Epithelial cell of prostate (primary cell): ENCODE measurements at regions not wholly inside any gene's neighbourhood (a gene's known extent, or its start where the extent isn't known, plus 50 kb on each side); places are given as distances from the start of the nearest gene placed in this dataset.

ENCODE experiments used
- DNase-seq: peaks from one replicate; pipeline ENCODE4 v3.0.0-alpha.2; 2011; ENCODE audit warnings: low read depth, low spot score
- H3K27ac ChIP-seq: fragments of 450-650 bp; 2 replicates; pipeline ENCODE4 v1.5.1; 2017; ENCODE audit warnings: mild to moderate bottlenecking

DNA sequence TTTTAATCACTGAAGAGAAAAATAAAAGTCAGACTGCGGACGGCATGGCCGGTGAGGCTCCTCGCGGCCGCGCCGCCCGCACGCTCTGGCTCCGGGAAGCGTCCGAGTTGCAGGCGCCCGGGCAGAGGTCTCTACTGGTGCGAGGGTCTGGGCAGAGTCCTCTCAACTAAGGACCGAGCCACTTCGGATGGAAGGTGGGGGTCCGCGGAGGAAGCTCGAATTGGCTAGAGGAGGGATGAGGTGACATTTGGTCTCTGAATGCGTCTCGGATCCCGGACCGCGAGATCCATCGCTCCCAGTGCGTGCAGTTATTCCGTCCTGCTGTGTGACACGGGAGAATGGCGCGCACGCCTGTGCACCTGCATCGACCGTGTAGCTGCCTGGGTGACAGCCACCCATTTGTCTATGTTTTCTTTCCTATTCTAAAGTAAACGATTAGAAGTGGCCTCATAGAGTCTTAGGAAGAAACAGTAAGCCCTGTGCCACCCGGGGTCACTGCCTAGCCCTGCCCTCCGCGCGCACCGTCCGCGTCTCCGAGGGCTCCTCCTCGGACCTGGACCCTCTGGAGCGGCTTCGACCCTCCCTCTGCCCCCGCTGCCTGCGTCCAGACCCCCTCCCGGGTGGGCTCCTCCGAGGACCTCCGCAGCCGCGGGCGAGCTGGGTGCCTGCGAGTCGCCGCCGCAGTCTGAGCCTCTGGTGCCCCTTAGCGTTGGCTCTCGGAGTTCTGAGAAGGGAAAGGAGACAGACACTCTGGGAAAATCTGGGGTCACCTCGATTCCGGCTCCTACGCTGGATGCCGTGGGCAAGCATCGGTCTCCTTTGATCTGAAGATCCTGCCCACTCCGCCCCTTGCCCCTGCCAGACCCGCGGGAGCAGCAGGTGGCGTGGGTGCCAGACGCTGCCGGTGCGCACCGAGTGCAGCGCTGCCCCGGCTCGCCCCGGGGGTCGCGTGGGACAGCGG lies 347.4 kb downstream of the LIG4 start:
- no peak for DNase-seq
- H3K27ac ChIP-seq: no peak overlapping the region

DNA sequence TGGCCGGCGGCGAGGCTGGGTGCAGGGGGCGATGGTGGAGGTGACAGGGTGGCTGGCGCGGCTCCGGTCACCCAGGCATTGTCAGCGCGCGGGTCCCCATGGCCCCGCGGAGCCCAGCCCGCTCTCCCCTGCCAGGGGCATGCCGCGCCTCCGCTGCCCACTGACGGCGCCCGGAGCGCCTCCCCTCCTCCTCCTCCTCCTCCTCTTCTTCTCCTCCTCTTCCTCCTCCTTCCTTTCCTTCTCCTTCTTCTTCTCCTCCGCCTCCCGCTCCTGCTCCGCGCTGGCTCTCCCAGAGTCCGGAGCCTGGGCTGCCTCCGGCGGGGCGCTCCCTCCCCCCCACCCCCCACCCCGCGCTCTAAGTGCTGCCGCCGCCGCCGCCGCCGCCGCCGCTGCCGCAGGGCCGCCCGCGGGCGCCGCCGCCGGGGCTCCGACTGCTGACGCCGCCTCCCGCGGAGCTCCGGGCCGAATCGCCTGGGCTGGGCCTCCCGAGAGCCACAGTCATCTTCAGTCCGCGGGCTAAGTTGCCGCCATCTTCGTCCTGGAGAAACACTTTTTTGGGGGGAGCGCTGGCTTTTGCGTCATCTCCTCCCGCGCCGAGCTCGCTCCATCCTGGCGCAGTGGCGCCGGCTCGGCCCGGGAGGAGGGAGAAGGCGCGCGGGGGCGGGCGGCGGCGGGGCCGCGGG lies 348.3 kb downstream of the LIG4 start:
- H3K27ac ChIP-seq: no peak overlapping the region

DNA sequence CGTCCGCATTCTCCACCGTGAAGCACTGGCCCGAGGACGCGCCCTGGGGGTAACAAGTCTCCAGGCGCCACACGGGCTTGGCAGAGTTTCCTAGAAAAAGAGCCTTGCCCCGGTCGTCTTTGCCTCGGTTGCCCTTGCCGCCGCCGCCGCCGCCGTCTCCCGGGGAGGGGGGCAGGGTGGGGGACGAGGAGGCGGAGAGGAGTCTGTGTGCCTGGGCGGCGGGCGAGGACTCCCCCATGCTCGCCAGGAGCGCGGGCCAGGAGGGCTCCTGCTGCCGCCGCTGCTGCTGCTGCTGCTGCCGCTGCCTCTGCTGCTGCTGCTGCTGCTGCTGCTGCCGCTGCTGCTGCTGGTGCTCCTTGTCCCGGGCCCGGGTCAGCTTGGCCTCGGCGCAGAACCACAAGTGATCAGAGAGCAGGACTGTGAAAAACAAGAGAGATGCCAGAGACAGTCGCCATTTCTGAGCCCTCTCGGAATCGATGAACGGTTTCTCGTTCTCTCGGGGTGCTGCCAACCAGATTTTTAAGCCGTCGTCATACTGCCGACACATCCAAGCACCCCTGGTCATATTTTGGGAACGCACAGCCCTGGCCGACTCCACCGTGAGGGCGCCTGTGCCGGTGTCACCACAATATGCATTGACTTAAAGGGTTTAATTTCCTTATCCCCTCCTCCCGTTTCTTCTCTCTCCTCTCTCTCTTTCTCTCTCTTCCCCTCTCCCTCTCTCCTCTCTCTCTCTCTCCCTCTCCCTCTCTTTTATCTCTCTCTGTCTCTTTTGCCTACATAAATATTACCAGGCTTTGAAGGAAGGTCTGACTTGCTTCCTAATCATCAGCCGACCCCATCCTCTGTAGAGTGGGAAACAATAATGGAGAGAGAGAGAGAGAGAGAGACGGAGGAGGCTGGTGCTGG lies 349.1 kb downstream of the LIG4 start:
- no peak for DNase-seq
- H3K27ac ChIP-seq: no peak overlapping the region

More for the DNA sequence above, 348.3 kb downstream of the LIG4 start:
- DNase-seq: no peak

- no peak for DNase-seq
- H3K27ac ChIP-seq: no peak overlapping the region
Observed at GRCh38 chr13:107865643-107866031, 349.7 kb downstream of the LIG4 start.

DNA sequence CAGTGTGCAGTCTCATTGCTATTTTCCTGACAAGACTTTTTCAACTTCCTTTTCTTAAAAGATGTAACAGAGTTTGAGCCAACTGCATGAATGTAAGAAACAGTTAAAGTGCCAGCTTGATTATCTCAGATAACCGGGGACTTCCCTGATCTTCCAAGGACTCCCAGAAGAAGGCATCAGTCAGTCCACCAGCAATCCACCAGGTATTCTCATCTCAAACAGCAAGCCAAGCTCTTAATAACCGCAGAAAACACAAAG lies 350.1 kb downstream of the LIG4 start:
- DNase-seq: no peak
- H3K27ac ChIP-seq: no peak overlapping the region

GRCh38 chr13:107864543-107865317 lies 350.6 kb downstream of the LIG4 start:
- no peak for DNase-seq

GRCh38 chr13:107860284-107860683 lies 355.1 kb downstream of the LIG4 start:
- DNase-seq: no peak
- H3K27ac ChIP-seq: no peak overlapping the region

More at GRCh38 chr13:107864543-107865317, 350.6 kb downstream of the LIG4 start:
- H3K27ac ChIP-seq: no peak overlapping the region

DNA sequence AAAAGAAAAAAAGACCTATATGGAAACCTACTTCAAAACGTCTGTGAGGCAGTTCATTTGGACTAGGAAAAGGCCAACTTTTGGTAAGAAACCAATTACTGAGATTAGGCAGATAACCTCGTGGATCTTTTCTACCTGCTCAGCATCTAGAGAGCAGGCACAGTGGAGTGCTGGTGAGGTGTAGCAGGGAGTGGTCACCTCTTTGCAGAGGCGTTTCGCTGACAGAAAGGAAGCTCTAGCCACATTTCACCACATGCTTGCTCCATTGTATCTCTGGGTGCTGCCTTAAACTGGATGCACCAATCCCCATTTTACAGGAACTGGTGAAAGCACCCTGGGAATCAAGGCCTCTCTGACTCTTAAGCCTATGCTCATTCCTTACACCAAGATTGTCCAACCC lies 360.5 kb downstream of the LIG4 start:
- DNase-seq: no peak
- no peak overlapping the region for H3K27ac ChIP-seq

GRCh38 chr13:107852072-107852471 lies 363.3 kb downstream of the LIG4 start:
- H3K27ac ChIP-seq: no peak overlapping the region
- no peak for DNase-seq

- DNase-seq: no peak
- no peak overlapping the region for H3K27ac ChIP-seq
Observed at GRCh38 chr13:107851670-107852069, 363.7 kb downstream of the LIG4 start.

- no peak for DNase-seq
- H3K27ac ChIP-seq: no peak overlapping the region
Observed at GRCh38 chr13:107847406-107847805, 367.9 kb downstream of the LIG4 start.

GRCh38 chr13:107846642-107847041 lies 368.7 kb downstream of the LIG4 start:
- H3K27ac ChIP-seq: no peak overlapping the region
- DNase-seq: no peak

- no peak overlapping the region for H3K27ac ChIP-seq
- no peak for DNase-seq
Observed at GRCh38 chr13:107845911-107846310, 369.4 kb downstream of the LIG4 start.

DNA sequence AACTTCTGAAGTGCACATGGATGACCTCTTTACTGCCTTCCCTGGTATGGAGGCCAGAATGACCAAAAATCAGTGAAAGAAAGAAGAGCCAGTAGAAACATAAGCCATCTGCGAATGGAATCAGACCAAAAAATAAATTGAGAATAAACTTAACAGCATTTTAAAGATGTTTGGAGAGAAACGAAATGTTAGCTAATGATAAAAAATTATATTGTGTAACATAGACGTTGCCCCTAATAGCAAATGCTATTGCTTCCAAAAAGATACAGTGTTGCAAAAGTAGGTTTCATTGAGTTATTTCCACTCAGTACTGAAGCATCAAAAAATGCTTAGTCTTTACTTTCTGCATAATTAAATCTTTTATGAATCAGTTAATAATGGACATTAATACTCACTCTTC lies 371.7 kb downstream of the LIG4 start:
- no peak overlapping the region for H3K27ac ChIP-seq
- DNase-seq: no peak

DNA sequence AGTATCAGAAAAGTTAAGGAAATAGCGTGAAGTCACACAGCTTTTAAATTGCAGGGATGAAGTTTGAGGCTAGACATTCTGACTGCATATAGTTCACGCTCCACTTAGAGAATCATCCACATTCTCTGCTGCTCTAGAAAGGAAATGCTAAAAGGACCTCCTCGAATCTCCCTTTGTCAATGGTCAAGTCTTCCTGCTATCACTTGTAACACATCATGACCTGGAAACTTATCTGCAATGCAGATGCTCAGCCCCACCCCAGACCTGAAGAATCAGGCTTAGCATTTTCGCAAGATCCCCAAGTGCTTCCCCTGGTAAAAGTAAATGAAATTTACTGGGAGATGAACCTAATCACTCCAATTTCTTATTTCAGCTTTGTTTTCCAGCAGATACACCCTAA lies 372.1 kb downstream of the LIG4 start:
- H3K27ac ChIP-seq: no peak overlapping the region
- no peak for DNase-seq

DNA sequence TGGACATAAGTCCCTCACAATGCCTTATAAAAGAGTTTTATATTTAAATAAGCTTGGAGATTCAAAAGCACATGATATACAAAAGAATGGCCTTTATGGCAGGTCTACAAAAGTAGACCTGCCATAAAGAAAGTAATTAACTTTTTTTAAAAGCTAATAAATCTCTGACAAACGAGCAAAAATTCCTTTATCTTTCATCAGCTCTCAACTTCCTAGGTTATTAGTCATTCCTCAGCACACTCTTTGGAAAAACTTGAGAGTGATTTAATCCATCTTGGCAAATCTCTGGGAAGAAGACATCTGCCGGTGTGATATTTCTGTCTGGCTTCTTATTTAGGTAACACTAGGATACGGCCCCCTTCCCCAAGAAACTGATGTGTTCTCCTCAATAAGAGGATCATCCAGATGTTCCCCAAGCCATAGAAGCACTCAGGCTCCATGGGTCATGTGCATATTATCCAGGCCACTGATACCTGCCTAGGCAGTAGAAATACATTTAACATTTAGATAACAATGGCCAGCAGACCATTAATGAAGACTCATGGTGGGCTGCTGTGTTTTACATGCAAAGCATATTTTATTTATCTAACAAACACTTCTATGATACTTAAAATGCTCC lies 372.7 kb downstream of the LIG4 start:
- DNase-seq: no peak
- H3K27ac ChIP-seq: no peak overlapping the region

DNA sequence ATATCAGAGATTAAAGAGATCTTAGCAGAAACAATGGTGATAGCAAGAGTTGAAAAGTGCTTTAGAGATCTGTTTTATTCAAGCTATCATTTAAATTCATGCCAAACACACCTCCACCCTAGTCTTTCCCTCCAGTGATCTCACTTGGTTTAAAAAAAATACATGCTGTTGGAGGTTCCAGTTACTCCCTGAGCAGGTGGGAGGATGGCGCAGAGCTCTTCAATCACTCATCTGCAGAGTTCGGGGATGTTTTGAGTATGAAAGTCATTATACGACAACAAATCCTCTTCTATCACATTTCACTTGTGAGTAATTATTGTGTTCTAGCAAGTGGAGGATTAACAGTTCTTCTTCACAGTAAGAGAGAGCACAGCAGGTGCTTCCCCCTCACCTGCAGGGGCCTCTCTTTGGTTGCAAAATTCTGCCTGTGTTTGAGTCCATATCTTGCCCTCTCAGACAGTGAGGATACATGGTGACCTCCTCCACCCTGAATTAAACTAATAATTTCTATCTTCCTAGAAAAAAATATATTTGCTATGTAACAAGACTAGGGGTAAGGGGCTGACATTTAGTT lies 376.7 kb downstream of the LIG4 start:
- H3K27ac ChIP-seq: no peak overlapping the region
- DNase-seq: no peak

GRCh38 chr13:107836685-107837084 lies 378.7 kb downstream of the LIG4 start:
- DNase-seq: no peak
- H3K27ac ChIP-seq: no peak overlapping the region

DNA sequence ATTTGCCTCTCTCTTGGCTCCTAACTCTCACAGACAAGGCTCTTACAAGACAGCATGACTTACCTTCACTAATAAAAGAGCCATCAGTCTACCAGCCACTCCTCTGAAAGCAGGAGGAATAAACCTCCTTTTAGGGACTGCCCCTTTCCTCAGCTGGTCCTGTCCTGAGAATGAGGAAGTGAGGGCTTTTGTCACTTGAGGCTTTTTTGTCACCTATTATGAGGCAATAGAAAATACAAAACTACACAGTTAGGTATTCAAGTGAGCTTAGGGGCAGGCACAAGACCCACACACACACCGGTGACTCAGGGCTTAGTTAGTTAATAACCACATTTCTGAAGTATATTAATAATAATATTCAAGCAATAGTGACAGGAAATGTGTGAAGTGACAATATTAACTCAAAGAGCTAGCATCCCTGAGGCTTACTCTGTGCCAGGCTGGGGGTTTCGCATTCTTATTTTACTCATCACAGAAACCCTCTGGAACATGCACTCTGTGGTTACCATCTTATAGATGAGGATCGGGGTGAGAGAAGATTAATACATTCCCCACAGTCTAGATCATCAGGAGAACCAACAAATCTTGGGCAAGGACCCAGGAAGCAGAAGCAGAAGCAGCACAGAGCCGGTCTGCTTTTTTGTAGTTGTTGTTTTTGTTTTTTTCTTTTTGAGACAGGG lies 379.9 kb downstream of the LIG4 start:
- H3K27ac ChIP-seq: no peak overlapping the region
- no peak for DNase-seq
